NCI-H128 (cell line): ENCODE measurements at regions not wholly inside any gene's neighbourhood (a gene's known extent, or its start where the extent isn't known, plus 50 kb on each side); places are given as distances from the start of the nearest gene placed in this dataset.
"Not testable (repeated sequence)": the region's sequence is repeated elsewhere in the genome, so short reads cannot be mapped to it uniquely, and the experiment has no call there.

Experiments used
- DNase-seq: peaks from one replicate; lab custom pipeline; 2025; ENCODE audit not compliant: unreplicated experiment; lab: John Stamatoyannopoulos, UW

DNA sequence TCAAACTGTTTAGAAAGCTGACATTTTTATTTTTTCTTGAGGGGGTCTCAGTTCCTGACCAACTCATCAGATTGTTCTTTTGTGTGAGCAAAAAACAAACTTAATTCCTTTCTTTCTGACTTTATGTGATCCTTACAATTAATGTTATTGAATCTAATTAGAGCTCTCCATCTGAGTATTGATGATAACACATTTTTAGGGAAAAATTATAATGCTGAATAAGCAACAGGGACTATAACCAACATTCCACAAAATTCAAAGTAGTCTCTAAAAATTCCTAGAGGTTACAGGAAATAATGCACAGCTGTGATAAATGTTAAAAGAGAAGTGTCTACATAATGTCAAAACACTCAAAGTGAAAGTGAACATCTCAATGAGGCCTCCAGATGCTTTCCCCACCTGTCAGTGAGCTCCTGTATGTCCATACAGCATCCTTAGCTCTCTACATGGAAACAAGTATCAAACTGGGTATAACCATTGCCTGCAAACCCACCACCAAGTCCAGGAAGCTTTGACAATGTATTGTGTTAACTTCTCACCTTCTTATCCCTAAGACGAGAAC lies 786.0 kb upstream of the SLC39A10 start:
- DNase-seq, result no peak

DNA sequence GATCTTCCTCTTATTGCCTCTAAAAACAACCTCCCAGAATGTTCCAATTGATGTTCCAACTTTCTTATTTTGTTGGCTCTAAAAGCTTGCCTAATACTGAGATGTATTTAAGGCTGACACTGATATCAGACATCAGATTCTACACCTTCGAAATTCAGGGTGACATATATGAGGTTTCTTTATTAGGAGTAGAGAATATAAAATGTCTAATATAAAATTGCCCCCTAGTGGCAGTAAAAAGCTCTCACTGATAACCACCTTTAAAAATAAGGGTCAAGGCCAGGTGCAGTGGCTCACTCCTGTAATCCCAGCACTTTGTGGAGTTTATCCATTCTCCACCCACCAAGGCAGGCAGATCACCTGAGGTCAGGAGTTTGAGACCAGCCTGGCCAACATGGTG lies 789.7 kb upstream of the SLC39A10 start:
- no peak for DNase-seq

DNA sequence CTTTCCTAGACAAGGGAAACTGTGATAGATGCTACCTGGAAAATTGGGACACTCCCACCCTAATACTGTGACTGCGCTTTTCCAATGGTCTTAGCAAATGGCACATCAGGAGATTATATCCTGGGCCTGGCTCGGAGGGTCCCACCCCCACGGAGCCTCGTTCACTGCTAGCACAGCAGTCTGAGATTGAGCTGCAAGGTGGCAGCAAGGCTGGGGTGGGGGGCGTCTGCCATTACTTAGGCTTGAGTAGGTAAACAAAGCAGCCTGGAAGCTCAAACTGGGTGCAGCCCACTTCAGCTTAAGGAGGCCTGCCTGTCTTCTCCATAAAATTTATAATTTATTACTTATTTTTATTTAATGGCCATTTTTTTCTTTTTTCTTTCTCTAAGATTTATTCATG lies 802.1 kb upstream of the SLC39A10 start:
- DNase-seq, result no peak

DNA sequence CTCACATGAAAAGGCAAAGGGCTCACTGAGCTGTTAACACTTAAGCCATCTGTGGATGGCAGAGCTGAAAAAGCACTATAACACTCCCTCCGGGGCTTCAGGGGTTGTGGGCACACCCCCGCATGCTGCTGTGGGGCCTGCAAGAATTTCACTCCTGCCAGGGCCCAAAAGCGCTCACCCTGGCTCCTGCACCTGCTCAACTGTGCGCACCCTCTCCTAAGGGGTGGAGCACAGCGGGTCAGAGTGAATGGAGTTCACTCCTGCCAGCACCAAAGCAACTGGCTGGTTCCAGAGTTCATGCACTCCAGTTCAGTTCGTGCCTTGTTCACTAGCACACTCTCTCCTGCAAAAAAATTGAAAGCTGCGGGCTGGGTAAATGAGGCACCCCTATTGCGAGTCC lies 814.2 kb upstream of the SLC39A10 start:
- DNase-seq, result no peak

DNA sequence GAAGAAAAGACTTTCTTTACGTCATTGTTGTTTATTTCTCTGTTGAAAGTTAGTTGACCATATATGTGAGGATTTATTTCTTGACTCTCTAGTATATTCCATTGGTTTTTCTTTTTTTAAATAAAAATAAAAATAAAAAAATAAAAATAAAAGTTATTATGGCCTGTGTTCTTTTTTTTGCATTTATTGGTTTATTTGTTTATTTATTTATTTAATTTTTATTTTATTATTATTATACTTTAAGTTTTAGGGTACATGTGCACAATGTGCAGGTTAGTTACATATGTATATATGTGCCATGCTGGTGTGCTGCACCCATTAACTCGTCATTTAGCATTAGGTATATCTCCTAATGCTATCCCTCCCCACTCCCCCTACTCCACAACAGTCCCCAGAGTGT lies 822.7 kb upstream of the SLC39A10 start:
- not testable (repeated sequence) for DNase-seq

DNA sequence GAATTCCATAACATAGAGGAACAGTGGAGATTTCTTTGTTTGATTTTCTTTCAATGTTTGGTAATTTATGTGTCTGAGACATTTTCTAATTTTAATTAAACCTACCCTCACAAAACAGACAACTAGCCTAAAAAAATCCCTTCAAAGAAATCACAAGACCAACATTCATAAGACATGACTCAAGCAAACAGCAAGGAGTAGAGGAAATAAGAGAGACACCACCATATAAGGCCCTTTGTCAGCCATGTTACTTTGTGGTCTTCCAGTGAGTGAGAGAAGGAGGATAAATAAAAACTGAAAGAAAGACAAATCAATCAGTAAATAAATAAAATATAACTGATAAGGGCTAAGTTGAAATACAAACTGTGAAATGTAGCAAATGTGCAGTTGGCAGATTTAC lies 830.8 kb upstream of the SLC39A10 start:
- no peak for DNase-seq

DNA sequence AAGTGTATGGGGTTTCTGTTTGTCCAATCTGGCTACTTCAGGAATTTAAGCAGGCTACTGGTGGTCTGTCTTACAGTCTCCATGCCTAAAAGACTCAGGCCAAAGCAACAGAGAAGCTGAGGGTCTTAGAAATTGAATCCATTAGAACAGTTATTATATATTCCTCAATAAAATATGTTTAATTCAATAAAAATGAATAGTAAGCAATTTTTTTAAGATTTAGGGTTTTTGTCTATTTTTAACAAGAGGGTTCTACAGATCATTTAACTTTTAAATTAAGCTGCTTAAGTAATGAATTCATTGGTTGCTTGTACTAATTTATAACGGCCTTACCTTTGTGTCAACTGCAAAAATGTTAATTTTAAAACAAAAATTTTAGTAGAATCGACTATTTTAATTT lies 832.6 kb upstream of the SLC39A10 start:
- DNase-seq, result no peak

DNA sequence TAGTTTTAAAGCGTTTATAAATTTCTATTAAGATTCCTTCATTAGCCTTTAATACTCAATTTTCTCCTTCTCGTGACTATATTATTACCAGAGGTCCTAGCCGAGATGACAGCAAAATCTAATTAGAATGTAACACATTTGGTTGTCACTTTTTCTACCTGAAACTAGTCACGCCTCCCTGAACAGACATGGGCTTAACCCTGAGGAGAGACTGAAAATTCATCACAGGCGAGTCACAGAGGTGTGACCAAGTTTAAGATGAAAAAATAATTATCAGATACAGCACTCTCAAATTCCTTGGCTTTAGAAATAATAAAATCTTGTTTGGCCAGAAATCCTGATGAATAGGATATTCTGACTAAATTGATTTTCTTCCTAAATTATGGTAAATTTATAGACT lies 834.4 kb upstream of the SLC39A10 start:
- no peak for DNase-seq

DNA sequence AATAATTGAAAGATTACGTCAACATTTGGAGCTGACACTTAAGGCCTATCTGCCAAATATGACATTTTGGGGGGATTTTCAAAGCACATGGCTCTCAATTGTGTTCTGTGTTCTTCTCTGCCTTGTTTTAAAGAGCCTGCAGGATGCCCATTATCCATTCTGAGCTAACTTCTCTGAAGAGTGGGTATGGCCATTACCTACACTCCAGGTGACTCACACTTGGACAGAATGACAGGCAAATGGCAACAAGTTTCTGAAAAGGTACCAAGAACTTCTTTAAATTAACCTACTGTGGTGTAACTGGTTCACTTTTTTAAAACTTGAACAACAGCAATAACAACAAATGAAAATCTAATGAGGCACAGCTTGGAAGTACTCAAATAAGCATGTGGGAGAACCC lies 834.9 kb upstream of the SLC39A10 start:
- no peak for DNase-seq

DNA sequence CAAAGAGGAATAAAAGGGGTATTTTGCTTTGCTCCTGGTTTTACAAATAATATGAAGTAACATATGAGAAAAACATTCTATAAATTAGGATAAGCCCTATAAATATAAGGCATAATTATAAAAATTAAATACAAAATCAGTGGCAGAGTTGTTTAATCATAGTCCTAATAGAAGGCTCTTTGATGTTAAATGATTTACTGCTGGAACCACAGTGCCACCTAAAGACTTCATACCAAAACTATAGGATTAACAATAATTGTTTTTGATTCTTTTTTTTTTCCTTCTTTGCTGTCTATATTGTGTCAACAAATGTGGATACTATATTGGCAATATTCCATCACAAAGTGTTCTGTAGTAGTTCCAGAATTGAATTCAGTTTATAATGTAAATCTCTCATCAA lies 837.7 kb upstream of the SLC39A10 start:
- no peak for DNase-seq

DNA sequence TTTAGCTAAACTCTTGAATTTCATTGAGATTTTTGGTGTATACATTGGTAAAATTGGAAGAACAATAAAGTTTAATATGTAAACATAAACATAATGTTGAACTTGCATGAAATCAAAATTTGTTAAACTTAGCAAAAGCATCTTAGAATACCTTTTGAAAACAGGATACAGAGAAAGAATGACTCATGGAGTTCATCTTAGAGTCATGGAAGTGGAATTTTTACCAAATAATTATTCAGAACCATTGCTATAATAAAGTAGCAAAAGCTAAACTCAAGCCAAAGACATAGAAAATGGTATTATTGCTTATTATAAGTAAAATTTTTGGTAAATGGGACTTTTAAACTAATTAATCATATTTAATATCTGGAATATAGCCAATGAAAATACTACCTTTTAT lies 841.6 kb upstream of the SLC39A10 start:
- DNase-seq, result no peak

DNA sequence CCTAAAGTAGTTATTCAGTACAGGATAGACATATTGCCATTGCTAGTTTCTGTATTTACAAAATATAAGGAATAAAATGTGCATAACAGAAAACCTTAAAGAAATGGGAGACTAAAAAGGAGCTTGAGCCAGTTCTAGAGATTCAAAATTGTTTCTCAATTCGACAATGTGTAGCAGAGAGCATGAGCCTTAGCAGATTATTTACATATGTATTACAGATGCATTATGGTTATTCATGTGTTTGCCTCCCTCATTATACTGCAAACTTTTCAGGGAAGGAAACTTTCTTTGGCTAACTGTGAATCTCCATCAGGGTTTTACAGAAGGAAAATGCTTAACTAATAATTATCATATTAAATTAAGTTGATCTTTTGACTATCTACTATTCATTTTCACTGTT lies 854.4 kb upstream of the SLC39A10 start:
- no peak for DNase-seq

DNA sequence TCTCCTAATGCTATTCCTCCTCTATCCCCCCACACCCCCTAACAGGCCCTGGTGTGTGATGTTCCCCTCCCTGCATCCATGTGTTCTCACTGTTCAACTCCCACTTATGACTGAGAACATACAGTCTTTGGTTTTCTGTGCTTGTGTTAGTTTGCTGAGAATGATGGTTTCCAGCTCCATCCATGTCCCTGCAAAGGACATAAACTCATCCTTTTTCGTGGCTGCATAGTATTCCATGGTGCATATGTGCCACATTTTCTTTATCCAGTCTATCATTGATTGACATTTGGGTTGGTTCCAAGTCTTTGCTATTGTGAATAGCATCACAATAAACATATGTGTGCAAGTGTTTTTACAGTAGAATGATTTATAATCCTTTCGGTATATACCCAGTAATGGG lies 870.0 kb upstream of the SLC39A10 start:
- not testable (repeated sequence) for DNase-seq

DNA sequence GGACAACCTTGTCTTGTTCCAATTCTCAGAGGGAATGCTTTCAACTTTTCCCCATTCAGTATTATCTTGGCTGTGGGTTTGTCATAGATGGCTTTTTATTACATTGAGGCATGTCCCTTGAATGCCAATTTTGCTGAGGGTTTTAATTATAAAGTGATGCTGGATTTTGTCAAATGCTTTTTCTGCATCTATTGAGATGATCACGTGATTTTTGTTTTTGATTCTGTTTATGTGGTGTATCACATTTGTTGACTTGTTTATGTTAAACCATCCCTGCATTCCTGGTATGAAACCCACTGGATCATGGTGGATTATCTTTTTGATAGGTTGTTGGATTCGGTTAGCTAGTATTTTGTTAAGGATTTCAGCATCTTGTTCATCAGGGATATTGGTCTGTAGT lies 885.6 kb upstream of the SLC39A10 start:
- not testable (repeated sequence) for DNase-seq

DNA sequence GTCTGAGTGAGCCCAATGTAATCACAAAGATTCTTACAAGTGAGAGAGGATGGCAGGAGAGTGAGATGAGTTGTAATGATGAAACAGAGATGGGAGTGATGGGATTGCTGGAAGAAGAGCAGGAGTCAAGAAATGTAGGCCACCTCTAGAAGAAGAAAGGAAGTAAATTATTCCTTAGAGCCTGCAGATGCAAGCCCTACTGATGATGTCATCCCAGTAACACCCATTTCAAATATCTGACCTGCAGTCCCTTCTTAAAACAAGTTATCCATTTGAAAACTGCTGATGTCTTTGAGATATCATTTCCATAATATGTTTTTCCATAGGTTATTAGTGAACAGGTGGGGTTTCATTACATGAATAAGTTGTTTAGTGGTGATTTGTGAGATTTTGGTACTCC lies 888.0 kb upstream of the SLC39A10 start:
- no peak for DNase-seq

DNA sequence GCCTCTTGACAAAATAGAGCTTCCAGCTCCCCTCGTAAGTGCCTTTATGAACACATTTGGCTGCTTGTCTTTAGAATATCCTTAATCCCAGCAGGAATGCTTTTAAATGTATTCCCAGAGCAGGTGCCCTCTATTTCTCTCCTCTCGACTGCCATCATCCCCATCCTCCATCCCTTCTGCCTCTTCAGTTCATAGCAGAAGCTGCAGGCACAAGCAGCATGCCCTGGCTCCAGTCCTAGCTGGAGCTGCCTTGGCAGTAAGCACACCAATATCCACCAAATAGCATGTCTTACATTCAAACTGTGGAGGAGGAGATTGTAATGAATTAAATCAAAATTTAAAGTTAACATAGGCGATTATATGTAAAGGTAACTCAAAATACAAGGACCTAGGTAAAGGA lies 891.3 kb upstream of the SLC39A10 start:
- peak; percentile 21 for DNase-seq

DNA sequence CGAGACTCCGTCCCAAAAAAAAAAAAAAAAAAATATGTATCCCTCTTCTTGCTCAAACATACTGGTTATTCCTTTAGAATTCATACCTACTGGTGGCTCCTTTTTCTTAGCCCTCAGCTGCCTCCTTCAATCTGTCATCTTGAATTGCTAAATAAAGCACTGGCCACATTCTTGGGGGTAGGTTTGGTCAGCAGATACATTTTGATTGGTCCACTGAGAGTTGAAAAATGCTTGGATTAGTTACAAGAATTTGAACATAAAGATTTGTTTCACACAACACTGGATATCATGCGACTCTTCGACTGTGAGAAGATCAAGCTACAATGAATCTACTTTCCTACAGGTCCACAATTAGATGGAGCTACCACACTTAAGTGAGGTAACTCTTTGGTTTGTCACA lies 906.1 kb upstream of the SLC39A10 start:
- DNase-seq, result no peak

DNA sequence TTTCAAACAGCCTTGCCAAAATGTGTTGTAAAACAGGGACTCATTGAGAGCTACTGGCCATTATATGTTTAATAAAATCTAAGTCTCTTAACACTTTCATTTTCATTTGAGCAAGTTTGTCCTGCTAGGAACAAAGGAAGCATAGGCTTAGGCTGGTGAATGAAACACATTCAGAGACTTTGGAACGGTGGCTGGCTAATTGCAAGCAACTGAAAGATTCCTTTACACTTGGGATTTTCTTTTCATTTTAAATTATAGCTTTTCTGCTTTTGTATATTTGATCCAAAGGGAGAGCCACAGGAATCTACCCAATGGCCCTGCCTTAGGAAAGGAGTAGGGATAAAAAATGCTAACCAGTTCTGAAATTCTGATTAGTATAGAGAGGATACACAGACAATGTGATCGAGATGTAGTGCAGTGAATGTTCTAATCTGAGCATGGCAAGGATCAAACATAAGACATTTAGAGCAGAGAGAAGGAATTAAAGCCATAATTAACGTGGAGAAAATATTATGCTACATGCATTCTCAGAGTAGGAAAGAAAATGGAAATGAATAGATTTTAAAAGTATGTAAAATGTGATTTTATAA lies 911.4 kb upstream of the SLC39A10 start:
- no peak for DNase-seq

DNA sequence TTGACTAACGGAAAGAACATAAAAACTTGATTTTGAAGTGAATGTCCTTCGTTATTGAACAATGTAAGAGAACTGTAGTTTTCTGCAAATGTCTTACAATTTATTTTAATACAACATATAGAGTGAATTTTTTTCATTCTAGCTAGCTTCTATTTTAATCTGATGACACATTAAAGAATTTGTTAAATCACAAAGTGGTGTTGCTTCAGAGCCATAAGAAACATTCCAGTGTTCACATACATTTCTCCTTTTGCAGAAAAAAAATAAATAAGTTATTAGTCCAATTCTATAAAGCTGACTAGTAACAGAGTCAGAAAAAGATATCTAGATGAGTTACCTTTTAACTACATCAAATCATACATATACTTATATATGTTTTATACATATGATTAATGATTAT lies 914.3 kb upstream of the SLC39A10 start:
- no peak for DNase-seq

DNA sequence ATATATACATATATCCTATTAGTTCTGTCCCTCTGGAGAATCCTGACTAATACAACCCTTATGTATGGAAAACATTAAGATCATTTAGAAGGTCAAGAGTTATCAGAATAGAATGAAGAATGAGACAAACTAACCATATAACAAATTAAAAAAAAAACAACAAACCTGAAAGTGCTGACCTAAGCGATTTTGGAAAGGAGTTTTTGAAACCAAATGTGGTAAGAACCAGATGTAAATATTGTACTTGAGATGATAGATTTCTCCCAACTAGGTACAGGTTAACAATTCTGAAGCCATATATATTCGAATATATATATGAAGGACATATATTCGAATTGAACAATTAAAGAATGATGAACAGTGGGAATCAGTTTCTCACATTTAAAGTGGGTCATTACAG lies 917.8 kb upstream of the SLC39A10 start:
- DNase-seq, result no peak

DNA sequence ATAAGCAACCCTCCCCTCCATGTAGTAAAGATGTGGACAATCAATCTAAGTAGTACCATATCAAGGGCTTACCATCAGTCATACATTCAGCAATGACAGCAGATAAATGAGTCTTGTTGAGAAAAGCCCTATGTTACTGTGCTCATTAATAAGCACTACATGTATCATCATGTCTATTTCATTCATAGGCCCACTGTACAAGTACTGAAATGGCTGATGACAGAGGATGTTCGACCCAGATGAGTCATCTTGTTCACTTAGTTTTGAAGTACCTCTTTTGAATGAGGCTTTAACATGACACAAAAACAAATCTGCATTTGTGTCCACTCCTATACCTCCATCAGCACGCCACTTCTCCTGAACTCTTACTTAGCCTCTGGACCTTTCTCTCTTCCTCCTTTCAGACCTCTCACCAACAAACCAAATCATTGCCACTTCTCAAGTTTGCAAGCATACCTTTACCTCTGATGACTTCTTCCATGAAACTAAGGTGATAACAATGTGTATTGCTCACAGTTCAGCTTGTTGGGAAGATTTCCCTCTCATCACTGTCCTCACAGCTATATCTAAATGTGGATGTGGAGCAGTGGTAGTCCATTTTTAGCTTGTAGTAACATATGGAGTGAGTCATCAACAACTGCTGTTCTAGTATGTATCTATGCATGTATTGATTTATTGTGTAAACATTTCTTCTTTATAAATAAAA lies 921.0 kb upstream of the SLC39A10 start:
- no peak for DNase-seq

DNA sequence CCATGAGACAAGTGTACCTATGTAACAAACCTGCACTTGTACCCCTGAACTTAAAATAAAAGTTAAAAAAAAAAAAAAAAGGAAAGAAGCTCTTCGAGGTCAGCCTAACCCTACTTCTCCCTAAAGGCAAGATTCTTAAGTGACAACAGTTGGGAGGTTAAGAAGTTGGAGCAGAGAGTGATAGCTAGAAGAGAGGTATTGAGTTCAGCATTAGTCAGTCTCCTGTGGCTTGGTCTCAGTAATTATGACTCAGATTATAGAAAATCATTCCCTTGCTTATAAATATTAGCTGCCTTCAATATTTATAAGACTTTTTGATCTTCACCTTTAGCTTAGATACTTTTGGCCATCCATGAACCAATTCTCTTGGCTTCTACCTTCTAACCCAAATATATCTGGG lies 926.8 kb upstream of the SLC39A10 start:
- no peak for DNase-seq

DNA sequence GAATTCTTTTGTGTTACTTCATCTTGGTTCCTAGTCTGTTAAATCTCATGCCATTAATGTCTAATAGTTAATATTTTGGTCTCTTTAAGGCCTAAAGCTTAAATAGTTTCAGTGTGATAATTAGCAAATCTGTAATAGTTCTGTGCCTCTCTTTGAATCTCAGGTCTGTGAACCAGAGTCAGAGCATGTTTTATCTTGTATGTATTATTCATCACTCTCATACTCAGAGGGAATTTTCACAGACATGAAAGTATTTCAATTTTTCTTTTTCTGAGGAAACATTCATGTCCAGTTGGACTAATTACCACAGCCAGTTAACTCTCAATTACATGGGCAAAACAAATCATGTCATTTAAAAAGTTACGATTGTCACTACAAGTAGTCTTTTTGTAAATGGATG lies 931.9 kb upstream of the SLC39A10 start:
- DNase-seq, result no peak
